Frontal cortex (tissue), 3 donors: ENCODE measurements at regions not wholly inside any gene's neighbourhood (a gene's known extent, or its start where the extent isn't known, plus 50 kb on each side); places are given as distances from the start of the nearest gene placed in this dataset.

Experiments used
- DNase-seq, 2 donors: peaks; one replicate each; pipeline ENCODE4 v3.0.0; 2012; ENCODE audit warnings: low spot score in 2 of 2
- FAIRE-seq: peaks from 2 replicates; lab custom pipeline; 2012; peaks lifted over from hg19 to GRCh38; lab: Jason Lieb, UNC
- donor health status: control.
- donor health status: control.
- donor health status: control.

DNA sequence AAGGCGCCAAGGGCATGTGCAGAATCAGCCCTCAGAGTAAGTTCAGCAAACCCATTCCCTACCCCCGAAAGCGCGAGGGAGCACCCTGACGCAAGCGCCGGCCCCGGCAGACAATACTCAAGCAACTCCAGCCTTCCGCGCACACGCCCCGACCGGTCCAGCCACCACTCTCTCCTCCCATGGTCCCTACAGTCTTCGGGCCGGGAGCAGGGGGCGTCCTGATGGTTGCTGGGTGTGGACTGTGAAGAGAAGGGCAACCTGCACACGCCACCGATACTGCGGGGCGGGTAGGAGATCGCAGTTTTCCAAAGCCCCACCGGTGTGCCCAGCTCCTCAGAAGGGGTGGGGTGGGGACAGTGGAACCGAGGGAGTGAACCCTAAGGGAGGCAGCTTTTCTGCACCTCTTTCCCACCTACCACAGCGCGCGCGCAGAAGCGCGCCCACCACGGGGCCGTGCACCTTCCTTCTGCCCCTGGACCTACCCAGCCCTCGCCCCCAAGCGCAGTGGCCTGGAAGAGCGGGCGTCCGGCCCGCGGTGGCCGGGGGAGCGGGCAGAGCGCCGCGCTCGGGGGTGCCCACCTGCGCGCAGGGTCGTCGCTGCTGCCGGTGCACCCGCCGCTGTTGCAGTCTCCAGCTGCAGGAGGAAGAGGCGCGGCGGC, 650.2 kb upstream of the DIPK2B start:
- DNase-seq (no peak), FAIRE-seq (no peak)

DNA sequence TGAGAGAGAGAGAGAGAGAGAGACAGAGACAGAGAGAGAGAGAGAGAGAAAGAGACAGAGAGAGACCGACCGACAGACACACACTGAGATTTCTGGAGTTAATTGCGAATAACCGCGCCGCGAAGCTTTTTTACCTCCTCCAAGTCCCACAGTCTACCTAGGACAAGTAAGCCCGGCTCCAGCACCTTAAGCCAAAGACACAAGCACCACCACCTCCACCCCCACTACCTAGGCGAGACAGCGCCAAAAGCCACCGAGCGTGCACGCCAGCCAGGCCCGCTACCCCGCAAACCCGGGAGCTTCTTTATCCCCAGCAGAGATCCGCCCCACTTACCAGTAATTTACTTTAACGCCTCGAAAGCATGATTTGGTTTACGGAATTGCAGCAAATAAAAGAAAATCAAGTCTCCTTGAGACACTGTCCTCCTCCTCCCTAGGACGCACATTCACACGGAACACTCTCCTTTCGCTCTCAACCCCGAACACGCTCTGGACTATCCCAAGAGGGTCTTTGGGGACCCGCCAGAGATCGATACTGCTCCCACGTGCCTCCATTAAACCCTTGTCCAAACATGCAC, 649.6 kb upstream of the DIPK2B start:
- FAIRE-seq (no peak), DNase-seq (no peak)

DNA sequence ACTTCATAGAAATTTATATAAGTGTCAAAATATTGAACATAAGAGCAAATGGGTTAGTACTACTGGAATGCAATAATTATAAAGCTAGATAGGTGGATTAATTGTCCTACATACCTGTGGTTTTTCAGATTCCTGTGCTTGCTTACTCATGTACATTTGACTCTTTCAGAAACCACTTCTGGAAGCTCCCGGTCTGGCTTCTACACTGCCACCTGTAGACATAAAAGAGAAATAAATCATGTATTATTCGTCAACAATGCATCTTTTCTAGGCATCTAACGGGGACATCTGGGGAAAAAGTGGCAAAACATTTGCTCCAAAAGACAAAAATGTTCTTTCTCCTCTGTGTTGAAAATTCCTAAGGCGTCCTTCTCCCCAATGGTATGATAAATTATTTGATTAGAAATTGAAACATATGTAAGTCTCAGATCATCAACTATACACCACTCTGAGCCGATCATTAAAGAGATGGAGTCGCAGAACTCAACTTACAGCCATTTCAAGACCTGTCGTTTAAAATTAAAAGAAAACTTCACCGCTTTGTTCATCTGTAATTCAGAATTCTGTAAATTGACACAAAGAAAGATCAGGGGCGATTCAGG, 648.7 kb upstream of the DIPK2B start:
- FAIRE-seq (no peak), DNase-seq (peak in 1 of 2 donors; percentile 7)

DNA sequence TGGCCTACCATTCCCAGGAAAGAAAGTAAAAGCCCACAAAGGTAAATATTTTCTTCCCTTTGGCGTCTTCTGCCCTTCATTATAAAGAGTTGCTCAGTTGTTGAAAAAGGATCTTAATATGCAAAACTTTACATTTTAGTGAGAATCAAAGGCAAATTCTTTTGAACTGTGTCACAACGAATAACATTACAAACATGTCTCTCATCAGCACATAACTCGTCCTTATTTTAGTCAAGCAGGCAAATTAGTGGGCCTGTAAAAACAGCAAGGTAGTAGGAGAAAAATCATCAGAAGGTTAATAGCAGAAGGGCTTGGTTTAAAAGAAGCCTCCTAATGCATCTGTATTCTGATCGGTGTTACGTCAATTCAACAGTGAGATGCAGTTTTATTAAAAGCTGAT, 647.3 kb upstream of the DIPK2B start:
- DNase-seq (no peak), FAIRE-seq (no peak)

DNA sequence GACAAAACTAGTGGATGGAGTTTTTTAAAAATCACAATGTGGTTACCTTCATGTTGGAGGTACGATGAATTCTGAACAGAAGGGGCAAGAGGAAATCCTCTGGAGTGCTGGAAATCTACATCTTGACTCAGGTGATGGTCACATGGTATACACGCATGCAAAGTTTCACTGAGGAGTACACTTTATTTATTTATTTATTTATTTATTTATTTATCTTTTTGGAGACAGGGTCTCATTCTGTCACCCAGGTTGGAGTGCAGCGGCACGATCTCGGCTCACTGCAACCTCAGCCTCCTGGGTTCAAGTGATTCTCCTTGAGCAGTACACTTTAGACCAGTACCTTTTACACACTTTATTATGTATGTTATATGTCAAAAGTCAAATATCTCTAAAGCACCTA, 645.7 kb upstream of the DIPK2B start:
- FAIRE-seq (no peak), DNase-seq (no peak)

DNA sequence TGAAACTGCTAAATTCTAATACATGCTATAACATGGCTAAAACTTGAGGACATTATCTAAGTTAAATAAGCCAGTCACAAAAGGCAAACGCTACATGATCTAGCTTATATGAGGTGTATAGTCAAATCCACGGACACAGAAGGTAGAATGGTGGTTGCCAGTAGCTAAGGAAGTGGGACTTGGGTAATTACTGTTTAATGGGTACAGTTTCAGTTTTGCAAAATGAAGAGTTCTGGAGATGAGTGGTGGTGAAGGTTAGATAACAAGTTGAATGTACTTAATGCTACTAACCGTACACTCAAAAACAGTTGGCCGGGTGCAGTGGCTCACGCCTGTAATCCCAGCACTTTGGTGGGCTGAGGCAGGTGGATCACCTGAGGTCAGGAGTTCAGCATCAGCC, 644.5 kb upstream of the DIPK2B start:
- no peak for DNase-seq
- no peak for FAIRE-seq

DNA sequence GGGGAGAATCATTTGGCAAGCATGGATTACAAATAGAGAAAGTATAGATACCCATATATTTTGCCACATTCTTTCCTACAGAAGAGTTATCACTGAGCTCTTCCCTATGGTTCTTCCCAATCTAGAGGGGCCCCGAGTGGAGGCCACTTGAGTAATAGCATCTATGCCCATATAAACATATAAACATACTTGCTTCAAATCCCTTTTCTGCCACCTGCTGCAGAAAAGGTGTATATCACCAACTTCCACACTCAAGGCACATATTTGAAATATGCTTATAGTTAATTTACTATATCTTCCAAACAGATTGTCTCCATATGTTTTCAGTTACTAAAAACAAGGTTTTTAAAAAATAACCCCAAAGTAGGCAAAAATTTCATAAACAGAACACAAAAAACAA, 642.8 kb upstream of the DIPK2B start:
- FAIRE-seq (no peak), DNase-seq (no peak)

DNA sequence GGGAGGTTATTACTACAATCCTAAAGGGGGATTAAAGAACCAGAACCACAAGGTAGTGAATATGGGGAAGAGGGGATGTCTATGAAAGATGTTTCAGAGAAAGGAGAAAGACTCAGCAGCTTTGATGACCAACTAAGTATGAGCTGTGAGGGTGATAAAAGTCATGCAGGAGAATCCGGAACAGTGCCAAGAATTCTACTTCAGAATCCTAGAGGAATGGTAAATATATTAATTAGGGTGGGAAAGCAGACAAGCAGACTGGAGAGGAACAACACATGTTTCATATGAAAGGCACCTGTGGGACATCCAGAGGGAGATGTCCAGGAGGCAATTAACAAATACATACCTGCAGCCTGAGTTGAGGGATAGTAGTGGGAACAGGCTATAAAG, 642.2 kb upstream of the DIPK2B start:
- no peak for DNase-seq
- no peak for FAIRE-seq

DNA sequence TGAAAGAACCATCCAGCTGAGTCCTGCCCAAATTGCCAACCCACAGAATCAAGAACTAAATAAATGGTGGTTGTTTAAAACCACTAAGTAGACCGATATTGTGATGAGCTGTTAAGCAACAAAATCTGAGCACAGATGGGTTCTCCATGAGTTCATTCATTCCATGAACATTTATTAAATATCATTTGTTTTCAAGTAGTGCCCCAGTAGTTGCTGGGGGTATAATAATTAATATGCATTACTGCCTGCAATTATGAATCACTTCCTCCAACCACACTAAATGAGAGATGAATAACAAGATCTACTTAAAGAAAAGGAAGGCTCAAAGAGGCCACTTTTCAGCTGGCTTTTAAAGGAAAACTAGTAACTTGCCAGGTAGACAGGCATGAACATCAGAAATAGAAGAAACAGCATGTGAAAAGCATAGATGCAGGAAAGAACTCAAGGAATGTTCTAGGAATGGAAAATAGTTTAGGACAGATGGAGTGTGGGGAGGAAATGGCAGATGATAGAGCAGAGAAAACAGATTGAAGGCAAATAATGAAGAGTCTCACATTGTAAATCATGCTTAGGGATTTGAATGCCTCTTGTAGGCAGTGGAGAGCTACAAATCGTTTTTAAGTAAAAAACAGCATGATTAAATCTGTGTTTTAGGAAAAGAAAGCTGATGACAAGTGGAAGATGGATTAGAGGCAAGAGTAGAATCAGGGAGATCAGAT, 641.7 kb upstream of the DIPK2B start:
- FAIRE-seq (no peak), DNase-seq (no peak)

DNA sequence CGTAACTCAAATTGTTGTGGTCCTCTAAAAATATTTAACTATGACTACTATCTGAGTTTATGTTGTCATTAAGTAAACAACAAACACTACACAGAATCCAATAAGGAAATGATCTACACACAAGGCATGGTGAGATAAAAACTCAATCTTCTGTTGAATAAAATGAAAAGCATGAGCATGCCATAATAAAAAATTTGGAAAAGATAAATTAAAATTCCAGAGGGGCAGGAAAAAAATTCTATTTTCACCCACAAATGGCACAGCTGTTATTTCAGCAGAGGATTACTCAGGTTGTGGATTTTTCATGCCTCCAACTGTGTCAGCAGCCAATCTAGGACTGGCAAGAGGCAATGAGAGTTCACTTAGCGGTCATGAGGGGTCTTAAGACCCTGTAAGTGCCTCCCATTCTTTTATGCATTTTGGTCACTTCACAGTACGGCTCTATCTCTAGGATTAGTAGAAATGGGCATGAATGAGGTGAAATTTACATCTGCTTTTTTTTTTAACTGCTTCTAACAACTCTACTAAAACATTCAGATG, 639.8 kb upstream of the DIPK2B start:
- FAIRE-seq, result no peak

DNA sequence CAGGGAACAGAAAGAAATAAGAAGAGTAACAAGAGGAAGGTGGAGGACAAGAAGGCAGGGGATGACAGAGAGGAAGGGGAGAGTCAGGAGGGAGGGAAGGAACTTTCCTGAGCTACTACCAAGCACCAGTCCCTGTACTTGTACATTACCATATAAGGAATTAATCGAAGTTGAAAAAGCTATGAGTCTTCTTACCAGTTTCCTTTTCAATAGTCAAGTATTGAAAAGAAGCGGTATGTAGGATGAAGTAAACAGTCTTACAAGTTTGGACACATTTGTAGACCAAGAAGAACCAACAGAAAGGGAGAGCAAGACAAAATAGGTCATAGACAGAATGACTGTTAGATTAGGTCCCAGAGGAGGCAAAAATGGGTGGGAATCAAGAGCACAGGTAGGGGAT, 629.7 kb upstream of the DIPK2B start:
- no peak for FAIRE-seq

More for the DNA sequence above, 639.8 kb upstream of the DIPK2B start:
- no peak for DNase-seq

DNA sequence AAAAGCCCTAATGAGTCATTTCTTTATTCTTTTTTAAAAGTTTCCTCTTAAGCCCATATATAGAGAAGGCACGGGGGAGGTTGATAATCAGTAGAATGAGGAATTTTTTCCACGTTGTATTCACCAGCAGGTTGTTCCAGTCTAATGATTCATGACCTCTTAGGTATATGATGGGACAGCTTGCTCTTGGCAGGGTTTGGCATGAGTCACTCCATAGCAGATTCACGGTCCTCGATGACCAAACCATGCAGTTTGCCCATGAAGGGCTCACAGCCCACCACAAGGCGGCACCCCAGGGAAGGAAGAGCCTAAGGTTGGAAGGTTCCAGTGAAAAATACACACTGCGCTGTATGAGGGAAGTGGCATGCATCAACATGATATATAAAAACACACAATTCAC, 623.8 kb upstream of the DIPK2B start:
- FAIRE-seq (no peak), DNase-seq (no peak)

More for the DNA sequence above, 629.7 kb upstream of the DIPK2B start:
- DNase-seq, result no peak

DNA sequence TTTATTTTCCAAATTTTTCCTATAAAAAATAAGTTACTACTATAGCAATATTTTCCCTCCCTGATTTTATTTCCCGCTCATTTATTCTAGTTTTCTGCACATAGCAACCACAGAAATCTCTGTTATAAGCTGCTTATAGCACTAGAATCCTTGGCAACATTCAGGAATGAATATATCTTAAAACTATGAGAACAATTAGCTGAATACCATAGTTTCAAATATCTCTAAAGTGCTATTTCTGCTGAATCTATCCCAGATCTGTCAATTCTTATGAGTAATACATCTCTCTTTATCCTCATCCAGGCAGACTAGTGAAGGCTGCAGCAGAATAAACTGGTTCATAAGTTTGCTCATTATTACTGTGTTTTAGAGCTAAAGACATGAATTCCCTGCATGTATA, 622.9 kb upstream of the DIPK2B start:
- no peak for DNase-seq
- FAIRE-seq, result no peak

DNA sequence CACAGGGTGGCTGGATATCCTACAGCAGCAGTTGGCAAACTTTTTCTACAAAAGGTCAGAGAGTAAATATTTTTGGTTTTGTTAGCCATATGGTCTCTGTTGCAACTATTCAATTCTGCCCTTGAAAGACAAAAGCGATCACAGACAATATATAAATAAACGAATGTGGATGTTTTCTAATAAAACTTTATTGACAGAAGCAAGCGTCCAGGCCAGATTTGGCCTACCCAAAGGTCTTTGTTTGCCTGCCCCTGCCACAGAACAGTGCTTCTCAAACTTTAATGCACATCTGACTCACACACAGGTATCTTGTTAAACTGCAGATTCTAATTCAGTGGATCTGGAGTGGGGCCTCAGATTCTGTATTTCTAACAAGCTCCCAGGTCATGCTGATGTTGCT, 621.4 kb upstream of the DIPK2B start:
- DNase-seq (no peak), FAIRE-seq (no peak)

DNA sequence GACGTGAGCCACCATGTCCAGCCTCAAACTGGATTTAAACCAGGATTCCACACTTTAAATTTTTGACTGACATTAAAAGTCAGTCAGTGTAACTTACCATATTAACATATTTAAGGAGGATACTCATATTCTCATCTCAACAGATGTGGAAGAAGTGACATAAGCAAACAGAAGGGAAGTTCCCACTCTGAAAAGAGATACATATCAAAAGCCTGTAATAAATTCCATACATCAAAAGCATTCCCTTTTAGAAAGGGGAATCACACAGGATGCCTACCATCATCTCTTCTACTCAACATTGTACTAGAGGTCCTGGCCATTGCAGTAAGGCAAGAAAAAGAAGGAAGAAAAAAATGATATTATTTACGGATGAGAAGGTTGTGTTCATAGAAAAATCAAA, 618.2 kb upstream of the DIPK2B start:
- FAIRE-seq (no peak), DNase-seq (no peak)

DNA sequence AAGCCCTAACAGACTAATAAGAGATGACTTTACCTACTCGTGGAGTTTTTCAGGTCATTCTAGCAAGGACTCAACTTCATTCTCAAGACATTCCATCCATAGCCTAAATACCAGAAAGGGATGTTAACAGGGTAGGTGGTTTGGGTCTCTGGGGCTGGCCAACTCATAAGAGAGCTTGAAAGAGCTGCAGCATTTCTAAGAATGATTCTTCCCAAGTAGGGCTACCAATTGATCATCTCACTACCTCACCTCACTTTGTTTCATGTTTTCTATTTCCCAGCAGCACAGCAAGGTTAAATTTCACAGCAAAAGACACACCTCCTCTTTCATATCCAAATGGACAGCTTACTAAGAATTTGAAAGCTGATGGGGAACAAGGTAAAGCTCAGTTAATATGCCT, 614.8 kb upstream of the DIPK2B start:
- DNase-seq, result no peak
- FAIRE-seq, result no peak

DNA sequence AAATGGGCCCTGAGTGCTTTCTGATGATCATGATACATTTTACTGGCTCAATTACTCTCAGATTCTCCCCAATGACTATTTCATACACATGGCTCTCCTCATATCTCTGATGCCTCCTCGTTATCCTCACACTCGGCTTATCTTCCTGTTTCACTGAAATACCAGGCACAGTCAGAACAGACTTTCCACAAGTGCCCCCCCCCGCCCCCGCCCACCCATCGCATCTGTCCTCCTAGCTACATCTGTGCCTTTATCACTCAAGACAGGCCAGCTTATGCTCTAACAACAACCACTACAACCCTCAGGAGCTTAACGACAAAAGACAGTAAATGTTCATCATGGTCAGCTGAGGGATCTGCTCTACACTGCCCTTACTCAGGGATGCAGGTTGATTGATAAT, 610.6 kb upstream of the DIPK2B start:
- FAIRE-seq, result no peak
- DNase-seq, result no peak

DNA sequence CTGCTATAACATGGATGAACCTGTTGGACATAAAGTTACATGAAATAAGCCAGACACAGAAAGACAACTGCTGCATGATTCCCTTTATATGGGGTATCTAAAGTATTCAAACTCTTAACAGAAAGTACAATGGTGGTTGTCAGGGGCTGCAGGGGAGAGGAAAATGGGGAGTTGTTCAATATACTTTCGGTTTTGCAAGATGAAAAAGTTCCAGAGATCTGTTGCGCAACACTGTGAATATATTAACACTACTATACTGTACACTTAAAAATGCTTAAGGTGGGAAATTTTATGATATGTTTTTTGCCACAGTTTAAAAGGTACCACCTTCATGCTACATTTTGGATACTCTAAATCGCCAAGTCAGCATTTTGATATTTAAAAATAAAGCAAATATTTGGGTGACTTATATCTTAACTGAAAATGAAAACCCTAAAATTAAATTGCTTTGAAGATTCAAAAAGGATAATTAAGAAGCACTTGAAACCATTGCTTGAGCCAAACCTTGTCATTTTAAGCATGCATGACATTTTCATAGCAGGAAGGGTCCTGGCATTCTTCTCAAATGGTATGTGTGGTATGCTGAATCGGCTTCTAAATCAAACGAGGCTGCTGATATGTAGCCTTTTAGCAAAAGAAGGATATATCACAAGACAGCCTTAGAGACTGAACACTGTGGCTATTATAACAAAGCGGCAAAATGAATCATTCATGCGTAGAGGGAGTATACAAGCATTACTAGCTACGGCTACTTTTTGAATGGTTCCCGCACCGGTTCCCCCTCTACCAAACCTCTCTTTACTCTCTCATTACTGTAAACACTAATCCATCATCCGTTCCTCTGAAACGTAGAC, 607.1 kb upstream of the DIPK2B start:
- no peak for FAIRE-seq
- no peak for DNase-seq

DNA sequence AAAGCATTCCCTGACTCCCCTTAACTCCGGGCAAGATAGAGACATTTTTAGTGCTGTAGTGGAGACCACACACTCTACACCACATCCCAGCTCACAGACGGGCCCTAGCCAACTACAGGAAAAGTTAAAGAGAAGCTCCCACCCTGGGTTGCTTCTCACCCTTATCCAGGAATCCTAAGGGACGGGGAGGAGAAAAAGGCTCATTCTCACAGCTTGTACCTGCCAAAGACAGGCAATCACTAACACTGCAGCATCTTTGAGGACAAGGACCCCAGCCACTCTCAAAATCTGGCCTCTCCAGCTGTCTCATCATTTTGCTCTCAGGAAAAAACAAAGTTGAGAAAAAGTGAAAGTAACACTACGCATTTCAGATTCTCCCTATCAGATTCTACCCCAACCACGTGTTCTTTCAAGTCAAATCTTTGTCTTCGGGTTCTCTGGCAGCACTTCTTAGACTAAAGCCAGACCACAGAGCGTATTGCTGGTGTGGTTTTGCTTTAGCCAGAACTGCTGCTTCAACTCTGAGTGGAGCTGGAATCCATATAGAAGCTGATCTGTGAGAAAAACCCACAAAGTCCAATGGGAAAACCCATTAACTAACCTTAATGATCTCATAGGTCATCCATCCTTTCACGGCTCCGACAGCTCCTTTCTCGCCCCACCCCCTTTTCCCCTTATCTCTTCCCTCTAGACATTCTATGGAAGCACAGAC, 605.9 kb upstream of the DIPK2B start:
- FAIRE-seq, result no peak

More for the DNA sequence above, 605.9 kb upstream of the DIPK2B start:
- DNase-seq, result no peak
